HepG2 (cell line): ENCODE measurements at regions not wholly inside any gene's neighbourhood (a gene's known extent, or its start where the extent isn't known, plus 50 kb on each side); places are given as distances from the start of the nearest gene placed in this dataset.

ENCODE experiments used
- ATAC-seq: fragments of 200-7000 bp; cut with Tn5 transposase; 3 replicates; pipeline ENCODE4 v1.9.1; 2020; ENCODE audit warnings: mild to moderate bottlenecking, moderate library complexity
- BruUV-seq: library from RNA; stranded (reverse); fragments of 400-500 nt; replicated peaks from 2 replicates; lab custom pipeline; 2021; lab: Mats Ljungman, UMichigan
- CTCF ChIA-PET: fragments of 300-600 bp; formaldehyde crosslinking; extraction: SDS; loops from one replicate; lab custom pipeline; 2021; ENCODE audit warnings: low total read pairs, inconsistent platforms, low intra/inter-chr PET ratio; lab: Yijun Ruan, JAX
- POLR2A ChIA-PET: fragments of 350-600 bp; sonication (Branson Sonifier 250); formaldehyde crosslinking; loops from one replicate; lab custom pipeline; 2020; ENCODE audit warnings: antibody characterized with exemption, inconsistent platforms; lab: Yijun Ruan, JAX
- DNase-seq: peaks from one replicate; pipeline ENCODE4 v3.0.0-alpha.2; 2015; ENCODE audit warnings: low spot score
- FAIRE-seq: peaks from 3 replicates; lab custom pipeline; 2011; peaks lifted over from hg19 to GRCh38; lab: Jason Lieb, UNC
- H2AFZ ChIP-seq: one replicate; pipeline ENCODE4 v1.6.1; 2011; ENCODE audit warnings: low read length, inconsistent platforms
- H3K27ac ChIP-seq: fragments of 300-600 bp; 3 replicates; pipeline ENCODE4 v1.8.0; 2011; ENCODE audit warnings: mixed run types, mild to moderate bottlenecking, mixed read lengths, low read length, inconsistent platforms; ENCODE audit not compliant: insufficient read depth; ENCODE audit errors: extremely low read length
- H3K27me3 ChIP-seq, 2 experiments: fragments of 200-600 bp in 1 of 2; 2 replicates in 1 of 2; 3 replicates in 1 of 2; pipeline versions ENCODE4 v1.6.0 to v1.8.0; 2011; ENCODE audit warnings: low read length in 2 of 2, mild to moderate bottlenecking in 2 of 2, moderate library complexity in 2 of 2, inconsistent platforms in 1 of 2; ENCODE audit not compliant: insufficient read depth in 2 of 2, control insufficient read depth in 1 of 2
- H3K36me3 ChIP-seq, 2 experiments: fragments of 200-600 bp in 1 of 2; replicated peaks in 1 of 2; 2 replicates in 1 of 2; 3 replicates in 1 of 2; pipeline versions ENCODE4 v1.5.1 to v1.8.0; 2011; ENCODE audit warnings: low read length in 2 of 2, inconsistent platforms in 1 of 2; ENCODE audit not compliant: insufficient read depth in 2 of 2, control insufficient read depth in 1 of 2
- H3K4me1 ChIP-seq: 2 replicates; pipeline ENCODE4 v1.5.1; 2012; ENCODE audit warnings: low read length, inconsistent platforms; ENCODE audit not compliant: insufficient read depth
- H3K4me2 ChIP-seq: 2 replicates; pipeline ENCODE4 v1.6.0; 2011; ENCODE audit warnings: low read depth, low read length, inconsistent platforms
- H3K4me3 ChIP-seq, 3 experiments: fragments of 200-600 bp in 1 of 3; sonication (generic), shearing (Covaris generic) in 1 of 3; replicated peaks in 1 of 3; 2 replicates each; pipeline ENCODE4 v1.5.1; 2011 to 2016; ENCODE audit warnings: low read length in 3 of 3, inconsistent platforms in 2 of 3, low read depth in 2 of 3, mild to moderate bottlenecking in 2 of 3, control low read depth in 1 of 3, mixed read lengths in 1 of 3; ENCODE audit not compliant: insufficient read depth in 1 of 3
- H3K79me2 ChIP-seq: one replicate; pipeline ENCODE4 v1.6.1; 2011; ENCODE audit warnings: low read length, inconsistent platforms; ENCODE audit not compliant: insufficient read depth
- H3K9ac ChIP-seq: 2 replicates; pipeline ENCODE4 v1.6.0; 2011; ENCODE audit warnings: mild to moderate bottlenecking, low read depth, low read length, inconsistent platforms; ENCODE audit not compliant: insufficient read depth
- H3K9me3 ChIP-seq: 2 replicates; pipeline ENCODE4 v1.5.1; 2012; ENCODE audit warnings: mild to moderate bottlenecking, low read length
- H4K20me1 ChIP-seq: 2 replicates; pipeline ENCODE4 v1.6.0; 2011; ENCODE audit warnings: inconsistent platforms, mild to moderate bottlenecking, low read length, moderate library complexity; ENCODE audit not compliant: insufficient read depth
- ATF7-NPFF ChIP-seq: sonication (generic); formaldehyde crosslinking; IDR thresholded peaks from 2 replicates; pipeline ENCODE4 v1.8.1; 2023; ENCODE audit warnings: mild to moderate bottlenecking, low read depth, missing genetic modification reagents, moderate library complexity
- CBX1 ChIP-seq: IDR thresholded peaks from one replicate; pipeline ENCODE4 v1.6.1; 2016; ENCODE audit warnings: antibody characterized with exemption, low read depth
- FOXO1 ChIP-seq: sonication (generic); formaldehyde crosslinking; IDR thresholded peaks from 2 replicates; pipeline ENCODE4 v1.4.0; 2020; ENCODE audit warnings: missing genetic modification reagents
- ISL2 ChIP-seq: sonication (generic); formaldehyde crosslinking; IDR thresholded peaks from 2 replicates; pipeline ENCODE4 v1.5.0; 2020; ENCODE audit warnings: missing genetic modification reagents
- MAFG ChIP-seq: sonication (generic); formaldehyde crosslinking; IDR thresholded peaks from 2 replicates; pipeline ENCODE4 v1.5.1; 2020; ENCODE audit warnings: mild to moderate bottlenecking, missing genetic modification reagents
- NFRKB ChIP-seq: fragments of 450-650 bp; IDR thresholded peaks from 2 replicates; pipeline ENCODE4 v1.6.1; 2017
- RFX1 ChIP-seq: fragments of 450-650 bp; IDR thresholded peaks from 2 replicates; pipeline ENCODE4 v1.6.1; 2017
- RFXAP ChIP-seq: sonication (generic); formaldehyde crosslinking; IDR thresholded peaks from 2 replicates; pipeline ENCODE4 v1.4.0; 2020; ENCODE audit warnings: missing genetic modification reagents, borderline replicate concordance
- SIN3B ChIP-seq: fragments of 150-350 bp; IDR thresholded peaks from 2 replicates; pipeline ENCODE4 v1.6.1; 2014; ENCODE audit warnings: low read length
- SP1 ChIP-seq, 2 experiments: fragments of 450-650 bp in 1 of 2; sonication (generic) in 1 of 2; formaldehyde crosslinking in 1 of 2; IDR thresholded peaks; 2 replicates each; pipeline versions ENCODE4 v1.4.0 to v1.6.1; 2016 to 2020; ENCODE audit warnings: missing genetic modification reagents in 1 of 2
- SYNCRIP ChIP-seq: fragments of 200-400 bp; formaldehyde crosslinking; IDR thresholded peaks from 2 replicates; pipeline ENCODE4 v1.6.1; 2018; ENCODE audit warnings: mild to moderate bottlenecking, low read depth, low read length; ENCODE audit not compliant: insufficient read depth
- ZNF713 ChIP-seq: sonication (generic); formaldehyde crosslinking; IDR thresholded peaks from 2 replicates; pipeline ENCODE4 v1.4.0; 2020; ENCODE audit warnings: mild to moderate bottlenecking, missing genetic modification reagents
- ZNF724P ChIP-seq: sonication (generic); formaldehyde crosslinking; IDR thresholded peaks from 2 replicates; pipeline ENCODE4 v1.8.0; 2022; ENCODE audit warnings: missing genetic modification reagents, borderline replicate concordance
- ZNF737 ChIP-seq: sonication (generic); formaldehyde crosslinking; IDR thresholded peaks from 2 replicates; pipeline ENCODE4 v1.5.0; 2020; ENCODE audit warnings: missing genetic modification reagents, mild to moderate bottlenecking, borderline replicate concordance
- ZNF776 ChIP-seq: sonication (generic); formaldehyde crosslinking; IDR thresholded peaks from 2 replicates; pipeline ENCODE4 v1.4.0; 2020; ENCODE audit warnings: mild to moderate bottlenecking, missing genetic modification reagents
- ZNF841 ChIP-seq: sonication (generic); formaldehyde crosslinking; IDR thresholded peaks from 2 replicates; pipeline ENCODE4 v1.8.1; 2023; ENCODE audit warnings: missing genetic modification reagents, borderline replicate concordance
- WGBS: methylation state at CpG from one replicate; pipeline ENCODE4 v1.1.6; 2017; ENCODE audit warnings: low lambda C conversion rate; 5-methylcytosine and 5-hydroxymethylcytosine counted together
- in situ Hi-C: cut with HindIII; loops from 2 replicates; pipeline ENCODE4 v1.10.0; 2017; ENCODE audit warnings: low pct_unique_long_range_greater_than_20kb; ENCODE audit not compliant: extremely low pct_ligation_motif_present
- intact Hi-C: fragments of 100-400 bp; cut with micrococcal nuclease; formaldehyde crosslinking; loops from one replicate; pipeline ENCODE4 v1.10.0; 2022; ENCODE audit not compliant: unreplicated experiment
- TF ChIP-seq, protein P1 (sequence below): sonication (generic); formaldehyde crosslinking; IDR thresholded peaks from 2 replicates; pipeline ENCODE4 v1.4.0; 2020; ENCODE audit warnings: missing genetic modification reagents

DNA sequence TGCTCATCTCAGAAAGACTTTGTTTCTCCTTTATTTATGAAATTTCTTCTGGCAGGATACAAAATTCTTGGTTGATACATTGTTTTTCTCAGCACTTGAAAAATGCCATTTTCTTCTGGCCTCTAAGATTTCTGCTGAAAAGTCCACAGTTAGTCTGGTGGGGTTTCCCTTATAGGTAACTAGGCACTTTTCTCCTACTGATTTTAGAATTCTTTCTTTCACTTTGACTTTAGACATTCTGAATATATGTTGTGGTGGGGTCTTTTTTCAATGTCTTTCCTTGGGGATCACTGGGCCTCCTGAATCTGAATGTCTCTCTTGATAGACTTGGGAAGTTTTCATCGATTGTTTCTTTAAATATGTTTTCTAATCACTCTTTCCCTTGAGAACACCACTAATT is 79.6 kb downstream of the CETN3 start:
- ChIA-PET POLR2A (no interaction called here), CTCF (no interaction called here)
- H2AFZ ChIP-seq = no peak overlapping the region
- whole genome bisulfite sequencing = 3% methylated on average over 1 of the region's 1 CpG
- H3K79me2 ChIP-seq = no peaks in the 10 kb centered on the region
- no peak overlapping the region for H3K27ac ChIP-seq
- BruUV-seq = no TSS peak
- intact Hi-C loops = no loop called here
- in situ Hi-C loops = no loop called here
- no peak for DNase-seq
- no peak overlapping the region for H3K4me2 ChIP-seq
- no peak for TF ChIP-seq ISL2 (CRISPR knock-in tag)
- no peak for TF ChIP-seq RFXAP
- no peak for TF ChIP-seq SYNCRIP
- no peak for TF ChIP-seq SP1 (IDR thresholded peaks at IDR 0.05)
- no peak for TF ChIP-seq SP1 (CRISPR knock-in tag; IDR thresholded peaks at IDR 0.05)
- TF ChIP-seq ATF7-NPFF (CRISPR knock-in tag) = no peak
- H3K27me3 ChIP-seq = no peaks in the 10 kb centered on the region
- H4K20me1 ChIP-seq = no peaks in the 10 kb centered on the region
- no peaks in the 10 kb centered on the region for H3K4me1 ChIP-seq
- H3K36me3 ChIP-seq = no peaks in the 10 kb centered on the region
- H3K9ac ChIP-seq = no peak overlapping the region
- no peak for FAIRE-seq
- ATAC-seq = no peak
- no peak overlapping the region for H3K4me3 ChIP-seq
- H3K9me3 ChIP-seq = no peaks in the 10 kb centered on the region

DNA sequence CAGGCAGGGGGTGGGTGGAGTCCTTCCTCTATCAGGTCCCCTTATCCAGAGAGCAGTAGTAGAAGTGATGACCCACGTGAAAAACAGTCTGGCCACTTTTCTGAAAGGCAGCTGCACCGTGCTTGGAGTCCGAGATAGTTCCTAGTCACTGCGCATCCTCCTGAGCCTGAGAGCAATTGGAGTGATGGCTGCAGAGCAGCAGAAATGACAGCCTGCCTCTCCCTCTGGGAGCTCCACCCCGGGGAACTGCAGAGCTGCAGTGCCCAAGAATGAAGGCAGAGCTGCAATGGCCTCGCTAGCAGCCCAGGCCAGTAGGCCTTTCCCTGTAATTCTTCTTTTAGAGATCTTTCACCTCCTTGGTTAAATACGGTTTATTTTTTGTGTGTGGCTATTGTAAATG is 82.6 kb downstream of the CETN3 start:
- no peak overlapping the region for H3K9ac ChIP-seq
- FAIRE-seq = no peak
- in situ Hi-C loops = no loop called here

More for the DNA sequence above, 82.6 kb downstream of the CETN3 start:
- no peak overlapping the region for H2AFZ ChIP-seq
- ATAC-seq (no peak), DNase-seq (no peak)
- H3K9me3 ChIP-seq = no peaks in the 10 kb centered on the region
- H3K4me3 ChIP-seq = no peak overlapping the region
- 14% methylated on average over 2 of the region's 7 CpGs for WGBS
- POLR2A ChIA-PET = no interaction called here
- no TSS peak for BruUV-seq
- H3K4me2 ChIP-seq = no peak overlapping the region
- TF ChIP-seq ZNF737 (no peak), CBX1 (no peak), MAFG (CRISPR knock-in tag) (no peak), ZNF724P (CRISPR knock-in tag) (no peak), ZNF776 (CRISPR knock-in tag) (no peak), FOXO1 (CRISPR knock-in tag) (no peak), ZNF713 (CRISPR knock-in tag) (no peak), NFRKB (no peak), RFX1 (no peak), ZNF841 (CRISPR knock-in tag) (no peak), SIN3B (no peak)
- TF ChIP-seq, protein P1, sequence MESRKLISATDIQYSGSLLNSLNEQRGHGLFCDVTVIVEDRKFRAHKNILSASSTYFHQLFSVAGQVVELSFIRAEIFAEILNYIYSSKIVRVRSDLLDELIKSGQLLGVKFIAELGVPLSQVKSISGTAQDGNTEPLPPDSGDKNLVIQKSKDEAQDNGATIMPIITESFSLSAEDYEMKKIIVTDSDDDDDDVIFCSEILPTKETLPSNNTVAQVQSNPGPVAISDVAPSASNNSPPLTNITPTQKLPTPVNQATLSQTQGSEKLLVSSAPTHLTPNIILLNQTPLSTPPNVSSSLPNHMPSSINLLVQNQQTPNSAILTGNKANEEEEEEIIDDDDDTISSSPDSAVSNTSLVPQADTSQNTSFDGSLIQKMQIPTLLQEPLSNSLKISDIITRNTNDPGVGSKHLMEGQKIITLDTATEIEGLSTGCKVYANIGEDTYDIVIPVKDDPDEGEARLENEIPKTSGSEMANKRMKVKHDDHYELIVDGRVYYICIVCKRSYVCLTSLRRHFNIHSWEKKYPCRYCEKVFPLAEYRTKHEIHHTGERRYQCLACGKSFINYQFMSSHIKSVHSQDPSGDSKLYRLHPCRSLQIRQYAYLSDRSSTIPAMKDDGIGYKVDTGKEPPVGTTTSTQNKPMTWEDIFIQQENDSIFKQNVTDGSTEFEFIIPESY (CRISPR knock-in tag) = no peak
- intact Hi-C loops = no loop called here
- no peaks in the 10 kb centered on the region for H3K36me3 ChIP-seq
- no peak overlapping the region for H3K27ac ChIP-seq
- H3K79me2 ChIP-seq = no peaks in the 10 kb centered on the region
- CTCF ChIA-PET = no interaction called here
- no peaks in the 10 kb centered on the region for H4K20me1 ChIP-seq
- no peaks in the 10 kb centered on the region for H3K27me3 ChIP-seq
- no peaks in the 10 kb centered on the region for H3K4me1 ChIP-seq
